ENCODE measurements at regions not wholly inside any gene's neighbourhood (a gene's known extent, or its start where the extent isn't known, plus 50 kb on each side); places are given as distances from the start of the nearest gene placed in this dataset.

- TF ChIP-seq CTCF (IDR thresholded peaks at IDR 0.05) (no peak), POLR2A (IDR thresholded peaks at IDR 0.05) (no peak)
Observed at GRCh38 chr5:117869596-117869995, 1118.8 kb downstream of the DTWD2 start.

All from thyroid gland (tissue), 4 donors.